Activated T-helper 2 cell treated with anti-CD3 and anti-CD28 coated beads, Interferon-gamma antibody, Interleukin-2, Interleukin-4, amounts not matched to agents 10 μg/mL and 5 μg/mL and 100 μg/mL, durations not matched to agents 14 hours and 24 hours and 36 hours (primary cell): ENCODE measurements at regions not wholly inside any gene's neighbourhood (a gene's known extent, or its start where the extent isn't known, plus 50 kb on each side); places are given as distances from the start of the nearest gene placed in this dataset.

Experiments
- DNase-seq: peaks from one replicate; pipeline ENCODE4 v3.0.0; 2021; ENCODE audit warnings: low spot score
- H3K27ac Mint-ChIP-seq: one replicate; pipeline ENCODE4 v1.8.0; 2021; ENCODE audit warnings: mixed read lengths
- H3K27me3 Mint-ChIP-seq: one replicate; pipeline ENCODE4 v1.8.0; 2021; ENCODE audit warnings: low read depth, mixed read lengths
- H3K36me3 Mint-ChIP-seq: one replicate; pipeline ENCODE4 v1.8.0; 2021; ENCODE audit warnings: low read depth, mixed read lengths
- H3K4me1 Mint-ChIP-seq: one replicate; pipeline ENCODE4 v1.8.0; 2021; ENCODE audit warnings: low read depth, mixed read lengths
- H3K4me3 Mint-ChIP-seq: one replicate; pipeline ENCODE4 v1.8.0; 2021; ENCODE audit warnings: low read depth, mild to moderate bottlenecking, moderate library complexity, mixed read lengths
- H3K9me3 Mint-ChIP-seq: one replicate; pipeline ENCODE4 v1.8.0; 2021; ENCODE audit warnings: mixed read lengths
- intact Hi-C: fragments of 100-400 bp; cut with micrococcal nuclease; formaldehyde crosslinking; loops from one replicate; pipeline ENCODE4 v1.15.1; 2023

GRCh38 chr18:42137693-42138375 lies 182.8 kb downstream of the PIK3C3 start:
- H3K27ac Mint-ChIP-seq: no peak overlapping the region
- no peak overlapping the region for H3K4me3 Mint-ChIP-seq
- H3K4me1 Mint-ChIP-seq: no peaks in the 10 kb centered on the region
- intact Hi-C loops: no loop called here
- no peak for DNase-seq
- H3K27me3 Mint-ChIP-seq: peaks cover 2% of the 10 kb centered on the region
- H3K36me3 Mint-ChIP-seq: no peaks in the 10 kb centered on the region
- peaks cover 8% of the 10 kb centered on the region for H3K9me3 Mint-ChIP-seq

- H3K27me3 Mint-ChIP-seq: no peaks in the 10 kb centered on the region
- H3K4me3 Mint-ChIP-seq: no peak overlapping the region
- intact Hi-C loops: no loop called here
- H3K9me3 Mint-ChIP-seq: peaks cover 8% of the 10 kb centered on the region
- no peaks in the 10 kb centered on the region for H3K4me1 Mint-ChIP-seq
- DNase-seq: no peak
- no peaks in the 10 kb centered on the region for H3K36me3 Mint-ChIP-seq
- no peak overlapping the region for H3K27ac Mint-ChIP-seq
Measured at GRCh38 chr18:42141439-42141838, 186.4 kb downstream of the PIK3C3 start.

GRCh38 chr18:42155024-42155423 lies 200.0 kb downstream of the PIK3C3 start:
- intact Hi-C loops: no loop called here
- DNase-seq: no peak
- Mint-ChIP-seq H3K9me3 (no peaks in the 10 kb centered on the region), H3K4me3 (no peak overlapping the region), H3K36me3 (no peaks in the 10 kb centered on the region), H3K27me3 (no peaks in the 10 kb centered on the region), H3K4me1 (no peaks in the 10 kb centered on the region), H3K27ac (no peak overlapping the region)

GRCh38 chr18:42156281-42156680 lies 201.2 kb downstream of the PIK3C3 start:
- no peak for DNase-seq
- Mint-ChIP-seq H3K4me3 (no peak overlapping the region), H3K36me3 (no peaks in the 10 kb centered on the region), H3K27me3 (no peaks in the 10 kb centered on the region), H3K4me1 (no peaks in the 10 kb centered on the region), H3K27ac (no peak overlapping the region), H3K9me3 (no peaks in the 10 kb centered on the region)
- intact Hi-C loops: no loop called here

GRCh38 chr18:42157420-42157819 lies 202.4 kb downstream of the PIK3C3 start:
- no peak overlapping the region for H3K4me3 Mint-ChIP-seq
- no peak for DNase-seq
- H3K4me1 Mint-ChIP-seq: no peaks in the 10 kb centered on the region
- no peaks in the 10 kb centered on the region for H3K36me3 Mint-ChIP-seq
- no peaks in the 10 kb centered on the region for H3K9me3 Mint-ChIP-seq
- intact Hi-C loops: no loop called here
- no peaks in the 10 kb centered on the region for H3K27me3 Mint-ChIP-seq
- no peak overlapping the region for H3K27ac Mint-ChIP-seq

GRCh38 chr18:42157878-42158277 lies 202.8 kb downstream of the PIK3C3 start:
- Mint-ChIP-seq H3K27ac (no peak overlapping the region), H3K4me1 (no peaks in the 10 kb centered on the region), H3K4me3 (no peak overlapping the region), H3K9me3 (no peaks in the 10 kb centered on the region), H3K27me3 (no peaks in the 10 kb centered on the region), H3K36me3 (no peaks in the 10 kb centered on the region)
- no peak for DNase-seq
- intact Hi-C loops: no loop called here

- intact Hi-C loops: no loop called here
- H3K4me3 Mint-ChIP-seq: no peak overlapping the region
Measured at GRCh38 chr18:42159146-42159545, 204.1 kb downstream of the PIK3C3 start.

GRCh38 chr18:42163321-42163720 lies 208.3 kb downstream of the PIK3C3 start:
- Mint-ChIP-seq H3K36me3 (no peaks in the 10 kb centered on the region), H3K27ac (no peak overlapping the region), H3K4me1 (no peaks in the 10 kb centered on the region), H3K9me3 (no peaks in the 10 kb centered on the region), H3K27me3 (no peaks in the 10 kb centered on the region), H3K4me3 (no peak overlapping the region)
- no peak for DNase-seq
- intact Hi-C loops: no loop called here

More at GRCh38 chr18:42159146-42159545, 204.1 kb downstream of the PIK3C3 start:
- H3K27ac Mint-ChIP-seq: no peak overlapping the region
- no peaks in the 10 kb centered on the region for H3K36me3 Mint-ChIP-seq
- DNase-seq: no peak
- H3K27me3 Mint-ChIP-seq: no peaks in the 10 kb centered on the region
- H3K4me1 Mint-ChIP-seq: no peaks in the 10 kb centered on the region
- no peaks in the 10 kb centered on the region for H3K9me3 Mint-ChIP-seq

GRCh38 chr18:42164556-42164955 lies 209.5 kb downstream of the PIK3C3 start:
- no peaks in the 10 kb centered on the region for H3K4me1 Mint-ChIP-seq
- H3K27ac Mint-ChIP-seq: no peak overlapping the region
- no peak for DNase-seq
- H3K9me3 Mint-ChIP-seq: no peaks in the 10 kb centered on the region
- H3K4me3 Mint-ChIP-seq: no peak overlapping the region
- H3K27me3 Mint-ChIP-seq: no peaks in the 10 kb centered on the region
- H3K36me3 Mint-ChIP-seq: no peaks in the 10 kb centered on the region
- intact Hi-C loops: no loop called here

- Mint-ChIP-seq H3K27me3 (no peaks in the 10 kb centered on the region), H3K4me1 (no peaks in the 10 kb centered on the region), H3K36me3 (no peaks in the 10 kb centered on the region), H3K9me3 (no peaks in the 10 kb centered on the region), H3K4me3 (no peak overlapping the region), H3K27ac (no peak overlapping the region)
- intact Hi-C loops: no loop called here
- DNase-seq: no peak
Measured at GRCh38 chr18:42165922-42166513, 211.0 kb downstream of the PIK3C3 start.

- intact Hi-C loops: no loop called here
- Mint-ChIP-seq H3K36me3 (no peaks in the 10 kb centered on the region), H3K27me3 (no peaks in the 10 kb centered on the region), H3K4me1 (no peaks in the 10 kb centered on the region), H3K9me3 (no peaks in the 10 kb centered on the region), H3K27ac (no peak overlapping the region), H3K4me3 (no peak overlapping the region)
- no peak for DNase-seq
Measured at GRCh38 chr18:42168487-42168886, 213.5 kb downstream of the PIK3C3 start.

GRCh38 chr18:42168907-42169306 lies 213.9 kb downstream of the PIK3C3 start:
- H3K27me3 Mint-ChIP-seq: no peaks in the 10 kb centered on the region
- H3K36me3 Mint-ChIP-seq: no peaks in the 10 kb centered on the region
- H3K9me3 Mint-ChIP-seq: no peaks in the 10 kb centered on the region
- DNase-seq: no peak
- H3K4me1 Mint-ChIP-seq: no peaks in the 10 kb centered on the region
- H3K27ac Mint-ChIP-seq: no peak overlapping the region
- intact Hi-C loops: no loop called here
- H3K4me3 Mint-ChIP-seq: no peak overlapping the region

GRCh38 chr18:42174909-42175308 lies 219.9 kb downstream of the PIK3C3 start:
- H3K4me3 Mint-ChIP-seq: no peak overlapping the region
- H3K36me3 Mint-ChIP-seq: no peaks in the 10 kb centered on the region
- no peak overlapping the region for H3K27ac Mint-ChIP-seq

More at GRCh38 chr18:42174909-42175308, 219.9 kb downstream of the PIK3C3 start:
- no peaks in the 10 kb centered on the region for H3K27me3 Mint-ChIP-seq
- no peaks in the 10 kb centered on the region for H3K4me1 Mint-ChIP-seq
- no peaks in the 10 kb centered on the region for H3K9me3 Mint-ChIP-seq
- intact Hi-C loops: no loop called here
- DNase-seq: no peak
